Peyer's patch (tissue), 4 donors: ENCODE measurements at regions not wholly inside any gene's neighbourhood (a gene's known extent, or its start where the extent isn't known, plus 50 kb on each side); places are given as distances from the start of the nearest gene placed in this dataset.

Experiments used
- DNase-seq, 3 donors: peaks; one replicate each; pipeline ENCODE4 v3.0.0-alpha.2; 2017 to 2019
- H3K27ac ChIP-seq, 4 donors: fragments of 200-600 bp; sonication (generic); one replicate each; pipeline ENCODE4 v1.5.1; 2016 to 2019
- H3K27me3 ChIP-seq, 2 donors: fragments of 200-600 bp; sonication (generic); one replicate each; pipeline ENCODE4 v1.5.1; 2019
- H3K36me3 ChIP-seq, 3 donors: fragments of 200-600 bp; sonication (generic); one replicate each; pipeline ENCODE4 v1.5.1; 2016 to 2019
- H3K4me1 ChIP-seq, 4 donors: fragments of 200-600 bp; sonication (generic); one replicate each; pipeline ENCODE4 v1.5.1; 2016 to 2019
- H3K4me3 ChIP-seq, 4 donors: fragments of 200-600 bp; sonication (generic); 1 replicate in 3 of 4; 2 replicates in 1 of 4; pipeline ENCODE4 v1.5.1; 2016 to 2019; ENCODE audit warnings: mild to moderate bottlenecking in 1 of 4
- H3K9me3 ChIP-seq, 4 donors: fragments of 200-600 bp; sonication (generic); one replicate each; pipeline ENCODE4 v1.5.1; 2016 to 2019; ENCODE audit warnings: mild to moderate bottlenecking in 1 of 4
- CTCF ChIP-seq, 6 experiments: fragments of 450-650 bp in 4 of 6; fragments of 200-600 bp in 2 of 6; sonication (generic) in 1 of 6; IDR thresholded peaks; one replicate each; pipeline ENCODE4 v1.5.1; 2017 to 2019; ENCODE audit warnings: antibody characterized with exemption in 6 of 6, mild to moderate bottlenecking in 3 of 6, moderate library complexity in 1 of 6
- POLR2A ChIP-seq, 2 donors: fragments of 450-650 bp; IDR thresholded peaks; one replicate each; pipeline ENCODE4 v1.5.1; 2017; ENCODE audit warnings: antibody characterized with exemption in 2 of 2, mild to moderate bottlenecking in 2 of 2, moderate library complexity in 2 of 2

- no peak overlapping the region for H3K27ac ChIP-seq
- no peaks in the 10 kb centered on the region for H3K9me3 ChIP-seq
- TF ChIP-seq CTCF (IDR thresholded peaks at IDR 0.05) (no peak), POLR2A (IDR thresholded peaks at IDR 0.05) (no peak)
- no peak for DNase-seq
- no peaks in the 10 kb centered on the region for H3K4me1 ChIP-seq
- H3K27me3 ChIP-seq, result no peaks in the 10 kb centered on the region
- H3K36me3 ChIP-seq, result no peaks in the 10 kb centered on the region
- H3K4me3 ChIP-seq, result no peak overlapping the region
Observed at GRCh38 chr14:71212093-71212492, 304.8 kb downstream of the PCNX1 start.

- H3K9me3 ChIP-seq, result no peaks in the 10 kb centered on the region
- no peaks in the 10 kb centered on the region for H3K4me1 ChIP-seq
- no peak for TF ChIP-seq CTCF (IDR thresholded peaks at IDR 0.05)
- no peak for TF ChIP-seq POLR2A (IDR thresholded peaks at IDR 0.05)
- no peak for DNase-seq
- no peak overlapping the region for H3K4me3 ChIP-seq
- no peaks in the 10 kb centered on the region for H3K27me3 ChIP-seq
- no peak overlapping the region for H3K27ac ChIP-seq
- H3K36me3 ChIP-seq, result no peaks in the 10 kb centered on the region
Observed at GRCh38 chr14:71212683-71213107, 305.4 kb downstream of the PCNX1 start.

GRCh38 chr14:71214241-71214640, 307.0 kb downstream of the PCNX1 start:
- no peaks in the 10 kb centered on the region for H3K27me3 ChIP-seq
- H3K36me3 ChIP-seq, result no peaks in the 10 kb centered on the region
- H3K27ac ChIP-seq, result no peak overlapping the region
- H3K4me1 ChIP-seq, result no peaks in the 10 kb centered on the region
- H3K9me3 ChIP-seq, result no peaks in the 10 kb centered on the region
- H3K4me3 ChIP-seq, result no peak overlapping the region
- no peak for DNase-seq
- no peak for TF ChIP-seq POLR2A (IDR thresholded peaks at IDR 0.05)
- TF ChIP-seq CTCF (IDR thresholded peaks at IDR 0.05), result no peak

- Histone ChIP-seq H3K9me3 (no peaks in the 10 kb centered on the region), H3K4me3 (no peak overlapping the region), H3K4me1 (no peaks in the 10 kb centered on the region), H3K27me3 (no peaks in the 10 kb centered on the region), H3K27ac (no peak overlapping the region), H3K36me3 (no peaks in the 10 kb centered on the region)
- TF ChIP-seq CTCF (IDR thresholded peaks at IDR 0.05) (no peak), POLR2A (IDR thresholded peaks at IDR 0.05) (no peak)
- DNase-seq, result no peak
Observed at GRCh38 chr14:71220462-71220861, 313.2 kb downstream of the PCNX1 start.

GRCh38 chr14:71221119-71221518, 313.9 kb downstream of the PCNX1 start:
- Histone ChIP-seq H3K36me3 (no peaks in the 10 kb centered on the region), H3K27ac (no peak overlapping the region), H3K9me3 (no peaks in the 10 kb centered on the region), H3K4me1 (no peaks in the 10 kb centered on the region), H3K27me3 (no peaks in the 10 kb centered on the region), H3K4me3 (no peak overlapping the region)
- no peak for TF ChIP-seq CTCF (IDR thresholded peaks at IDR 0.05)
- no peak for TF ChIP-seq POLR2A (IDR thresholded peaks at IDR 0.05)
- DNase-seq, result no peak

GRCh38 chr14:71225113-71225512, 317.9 kb downstream of the PCNX1 start:
- TF ChIP-seq CTCF (IDR thresholded peaks at IDR 0.05) (no peak), POLR2A (IDR thresholded peaks at IDR 0.05) (no peak)
- no peaks in the 10 kb centered on the region for H3K27me3 ChIP-seq
- H3K4me1 ChIP-seq, result no peaks in the 10 kb centered on the region
- H3K36me3 ChIP-seq, result no peaks in the 10 kb centered on the region
- H3K9me3 ChIP-seq, result no peaks in the 10 kb centered on the region
- no peak for DNase-seq
- H3K27ac ChIP-seq, result no peak overlapping the region
- no peak overlapping the region for H3K4me3 ChIP-seq
